ENCODE measurements at regions not wholly inside any gene's neighbourhood (a gene's known extent, or its start where the extent isn't known, plus 50 kb on each side); places are given as distances from the start of the nearest gene placed in this dataset.

- TF ChIP-seq GATA3 (IDR thresholded peaks at IDR 0.05; ENCODE audit: low read depth, low read length) (no peak), GATA2 (IDR thresholded peaks at IDR 0.05; ENCODE audit: low read depth, low read length) (no peak)
Measured at GRCh38 chr6:14702678-14703077, 543.2 kb upstream of the JARID2 start.
